ENCODE measurements at regions not wholly inside any gene's neighbourhood (a gene's known extent, or its start where the extent isn't known, plus 50 kb on each side); places are given as distances from the start of the nearest gene placed in this dataset.
A peak's percentile ranks its signal among the peaks of the same experiment; 100 is the strongest.

GRCh38 chr6:99013145-99013544 lies 65.4 kb upstream of the FBXL4 start:
- DNase-seq (ENCODE audit: low spot score), result peak; percentile 12
- no peak overlapping the region for H3K27ac ChIP-seq
- ChIA-PET POLR2A (ENCODE audit: low non-redundant PET) (no interaction called here), CTCF (no interaction called here)
- TF ChIP-seq CTCF (conservative IDR thresholded peaks at IDR 0.05; ENCODE audit: low read depth), result no peak

DNA sequence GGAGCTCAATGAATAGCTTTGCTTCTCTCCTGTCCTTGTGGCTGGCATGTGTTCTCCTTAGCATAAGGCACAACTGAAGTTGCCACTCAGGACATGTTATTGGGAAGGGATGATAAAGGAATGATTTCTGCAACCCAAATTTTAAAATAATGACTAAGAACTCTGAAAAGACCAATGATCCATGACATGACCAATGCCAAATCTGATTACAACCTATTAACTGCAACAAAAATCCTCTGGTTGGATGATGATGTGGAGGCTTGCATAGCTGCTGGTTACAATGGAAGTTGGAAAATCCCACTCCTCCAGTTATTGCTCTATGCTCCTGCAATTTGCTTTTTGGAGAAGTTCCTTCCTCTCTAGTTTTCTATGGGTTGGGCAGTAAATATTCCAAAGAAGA lies 63.4 kb upstream of the FBXL4 start:
- POLR2A ChIA-PET (ENCODE audit: low non-redundant PET), result no interaction called here
- CTCF ChIA-PET, result no interaction called here
- H3K27ac ChIP-seq, result no peak overlapping the region
- TF ChIP-seq CTCF (conservative IDR thresholded peaks at IDR 0.05; ENCODE audit: low read depth), result no peak
- no peak for DNase-seq (ENCODE audit: low spot score)

DNA sequence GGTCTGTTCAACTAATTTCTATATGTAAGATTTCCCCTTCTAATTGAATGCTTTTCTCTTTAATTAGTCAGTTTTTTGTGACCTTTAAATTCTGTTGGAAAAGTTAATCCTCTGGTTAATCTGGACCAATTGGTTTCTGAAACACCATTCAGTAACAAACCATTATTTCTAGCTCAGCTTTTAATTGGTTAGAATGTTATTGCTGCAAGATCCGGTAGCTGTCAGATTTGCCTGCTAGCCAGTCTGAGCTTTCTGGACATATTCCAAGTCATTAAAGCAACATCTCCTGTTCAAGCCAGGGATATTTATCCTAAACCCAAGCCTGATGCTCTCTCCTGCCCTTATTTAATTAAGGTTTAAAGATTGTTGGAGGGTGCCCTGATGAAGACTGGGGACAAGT lies 55.1 kb upstream of the FBXL4 start:
- no peak for TF ChIP-seq CTCF (conservative IDR thresholded peaks at IDR 0.05; ENCODE audit: low read depth)
- DNase-seq (ENCODE audit: low spot score), result no peak
- ChIA-PET POLR2A (ENCODE audit: low non-redundant PET) (no interaction called here), CTCF (no interaction called here)
- H3K27ac ChIP-seq, result no peak overlapping the region

- no peak for TF ChIP-seq CTCF (conservative IDR thresholded peaks at IDR 0.05; ENCODE audit: low read depth)
- POLR2A ChIA-PET (ENCODE audit: low non-redundant PET), result no interaction called here
- CTCF ChIA-PET, result no interaction called here
- no peak for DNase-seq (ENCODE audit: low spot score)
- H3K27ac ChIP-seq, result no peak overlapping the region
Measured at GRCh38 chr6:98998103-98998502, 50.4 kb upstream of the FBXL4 start.
